Common myeloid progenitor, CD34-positive (primary cell): ENCODE measurements at regions not wholly inside any gene's neighbourhood (a gene's known extent, or its start where the extent isn't known, plus 50 kb on each side); places are given as distances from the start of the nearest gene placed in this dataset.

Experiments used
- CTCF ChIA-PET: fragments of 350-600 bp; sonication (Branson Sonifier 250); formaldehyde crosslinking; loops from one replicate; lab custom pipeline; 2021; ENCODE audit warnings: antibody characterized with exemption; lab: Charles Lee
- POLR2A ChIA-PET: fragments of 350-600 bp; sonication (Branson Sonifier 250); formaldehyde crosslinking; loops from one replicate; lab custom pipeline; 2021; ENCODE audit warnings: antibody characterized with exemption; lab: Charles Lee
- DNase-seq, 3 donors: peaks; one replicate each; pipeline versions ENCODE4 v3.0.0 to v3.0.0-alpha.2; 2013
- H3K27ac ChIP-seq, 2 experiments: 1 replicate in 1 of 2; 2 replicates in 1 of 2; pipeline ENCODE4 v1.7.0; 2013; ENCODE audit warnings: inconsistent platforms in 2 of 2, low read length in 2 of 2, mild to moderate bottlenecking in 2 of 2, low read depth in 1 of 2, moderate library complexity in 1 of 2; ENCODE audit not compliant: severe bottlenecking in 2 of 2, insufficient read depth in 1 of 2, poor library complexity in 1 of 2
- H3K27me3 ChIP-seq, 5 experiments: replicated peaks in 2 of 5; 1 replicate in 3 of 5; 2 replicates in 2 of 5; pipeline versions ENCODE4 v1.6.1 to v1.7.0; 2013; ENCODE audit warnings: low read length in 4 of 5, mild to moderate bottlenecking in 2 of 5, moderate library complexity in 2 of 5, inconsistent platforms in 1 of 5; ENCODE audit not compliant: insufficient read depth in 5 of 5, control insufficient read depth in 4 of 5
- H3K36me3 ChIP-seq, 4 experiments: 1 replicate in 2 of 4; 2 replicates in 2 of 4; pipeline versions ENCODE4 v1.6.1 to v1.7.0; 2013; ENCODE audit warnings: low read length in 3 of 4, control low read depth in 1 of 4, mild to moderate bottlenecking in 1 of 4; ENCODE audit not compliant: control insufficient read depth in 4 of 4, insufficient read depth in 4 of 4
- H3K4me1 ChIP-seq, 4 experiments: 1 replicate in 3 of 4; 2 replicates in 1 of 4; pipeline versions ENCODE4 v1.6.1 to v1.7.1; 2013; ENCODE audit warnings: low read length in 3 of 4, mild to moderate bottlenecking in 3 of 4, control low read depth in 1 of 4, inconsistent platforms in 1 of 4, moderate library complexity in 1 of 4; ENCODE audit not compliant: control insufficient read depth in 4 of 4, insufficient read depth in 4 of 4; ENCODE audit errors: control extremely low read depth in 1 of 4
- H3K4me3 ChIP-seq, 7 experiments: 1 replicate in 4 of 7; 2 replicates in 3 of 7; pipeline versions ENCODE4 v1.5.1 to v1.7.0; 2013; ENCODE audit warnings: mild to moderate bottlenecking in 7 of 7, low read length in 6 of 7, moderate library complexity in 6 of 7, inconsistent platforms in 2 of 7, low read depth in 2 of 7, control low read depth in 1 of 7; ENCODE audit not compliant: insufficient read depth in 4 of 7, control insufficient read depth in 1 of 7; ENCODE audit errors: extremely low read depth in 1 of 7
- H3K9me3 ChIP-seq, 5 experiments: 1 replicate in 4 of 5; 2 replicates in 1 of 5; pipeline versions ENCODE4 v1.6.1 to v1.7.1; 2013; ENCODE audit warnings: low read length in 4 of 5, mild to moderate bottlenecking in 2 of 5, inconsistent platforms in 1 of 5, low read depth in 1 of 5, moderate library complexity in 1 of 5; ENCODE audit not compliant: control insufficient read depth in 4 of 5, insufficient read depth in 2 of 5; ENCODE audit errors: control extremely low read depth in 1 of 5
- WGBS: methylation state at CpG from one replicate; pipeline ENCODE4 v1.1.5; 2013; ENCODE audit not compliant: insufficient coverage; 5-methylcytosine and 5-hydroxymethylcytosine counted together

GRCh38 chr1:82343381-82343780 is 542.6 kb downstream of the ADGRL2 start:
- Histone ChIP-seq H3K36me3 (no peaks in the 10 kb centered on the region), H3K27ac (no peak overlapping the region), H3K4me1 (peaks cover 0 to 4% (median 0%) of the 10 kb centered on the region in 4 experiments), H3K27me3 (no peaks in the 10 kb centered on the region), H3K9me3 (no peaks in the 10 kb centered on the region), H3K4me3 (no peak overlapping the region)
- WGBS: no CpG with 5 or more reads among the region's 2 CpGs
- CTCF ChIA-PET: no interaction called here
- POLR2A ChIA-PET: no interaction called here
- DNase-seq: no peak

DNA sequence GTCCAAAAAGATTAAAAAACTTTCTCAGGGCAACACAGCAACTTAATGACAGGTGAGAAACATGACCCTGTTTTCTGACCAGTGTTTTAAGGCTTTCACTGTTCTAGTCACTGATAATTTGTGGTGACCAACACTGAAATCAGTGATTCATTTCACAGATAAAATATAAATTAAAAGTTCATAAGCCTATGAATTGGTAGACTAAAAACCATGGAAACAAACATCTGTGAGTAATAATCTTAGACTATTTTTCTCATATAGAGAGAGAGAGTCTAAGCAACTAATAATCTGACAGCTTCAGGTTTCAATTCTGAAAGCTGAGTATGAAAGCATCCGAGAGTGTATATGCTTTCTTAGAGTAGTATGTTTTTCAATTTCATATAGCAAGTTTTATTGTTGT is 536.9 kb downstream of the ADGRL2 start:
- Histone ChIP-seq H3K36me3 (no peaks in the 10 kb centered on the region), H3K4me3 (no peak overlapping the region), H3K4me1 (peaks cover 0 to 4% (median 0%) of the 10 kb centered on the region in 4 experiments), H3K27ac (no peak overlapping the region), H3K27me3 (no peaks in the 10 kb centered on the region), H3K9me3 (peaks cover 0 to 3% (median 0%) of the 10 kb centered on the region in 5 experiments)
- CTCF ChIA-PET: no interaction called here
- DNase-seq: no peak
- POLR2A ChIA-PET: no interaction called here
- no CpG with 5 or more reads among the region's 1 CpG for WGBS

GRCh38 chr1:82330330-82330729 is 529.6 kb downstream of the ADGRL2 start:
- no peak overlapping the region for H3K4me3 ChIP-seq
- no peaks in the 10 kb centered on the region for H3K27me3 ChIP-seq
- WGBS: 89% methylated on average over 3 of the region's 3 CpGs
- POLR2A ChIA-PET: no interaction called here
- H3K36me3 ChIP-seq: no peaks in the 10 kb centered on the region
- DNase-seq: no peak
- no peak overlapping the region for H3K27ac ChIP-seq
- CTCF ChIA-PET: no interaction called here
- H3K4me1 ChIP-seq: no peaks in the 10 kb centered on the region
- H3K9me3 ChIP-seq: peaks cover 0 to 5% (median 0%) of the 10 kb centered on the region in 5 experiments

- DNase-seq: no peak
- ChIA-PET POLR2A (no interaction called here), CTCF (no interaction called here)
- Histone ChIP-seq H3K27me3 (no peaks in the 10 kb centered on the region), H3K4me3 (no peak overlapping the region), H3K27ac (no peak overlapping the region), H3K4me1 (no peaks in the 10 kb centered on the region), H3K36me3 (no peaks in the 10 kb centered on the region), H3K9me3 (peaks cover 0 to 5% (median 0%) of the 10 kb centered on the region in 5 experiments)
- WGBS: 100% methylated on average over 4 of the region's 6 CpGs
Measured at GRCh38 chr1:82329226-82329625, 528.5 kb downstream of the ADGRL2 start.

DNA sequence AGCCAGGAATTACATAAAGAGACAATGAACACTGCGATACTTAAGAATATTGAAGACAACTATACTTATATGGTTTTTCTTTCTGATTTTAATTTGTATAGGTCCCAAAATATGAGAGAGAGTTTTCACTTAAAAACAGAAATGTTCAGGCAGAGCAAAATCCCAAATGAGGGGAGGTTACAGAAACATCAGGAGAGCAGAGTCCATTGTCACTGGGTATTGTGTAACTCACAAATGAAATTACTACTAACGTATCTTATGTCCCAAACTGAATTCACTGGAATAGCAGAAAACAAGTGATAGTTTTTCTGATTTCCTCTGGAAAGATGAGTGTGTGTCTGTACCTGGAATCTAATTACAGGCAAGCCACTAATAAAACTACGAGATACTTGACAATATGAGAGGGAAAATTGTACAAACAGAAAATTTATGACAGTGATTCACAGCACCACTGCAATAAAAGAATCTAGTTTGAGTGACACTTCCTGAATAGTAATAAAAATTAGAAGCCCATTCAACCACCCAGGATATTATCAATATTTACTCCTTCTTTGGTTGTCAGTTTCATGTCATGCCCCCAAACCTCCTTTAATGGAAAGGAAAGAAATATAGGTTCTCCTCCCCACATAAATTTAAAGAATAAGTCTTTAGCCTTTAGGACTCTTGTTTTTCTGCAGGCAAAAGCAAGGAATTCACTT is 522.6 kb downstream of the ADGRL2 start:
- ChIA-PET CTCF (no interaction called here), POLR2A (no interaction called here)
- Histone ChIP-seq H3K27me3 (no peaks in the 10 kb centered on the region), H3K9me3 (no peaks in the 10 kb centered on the region), H3K36me3 (no peaks in the 10 kb centered on the region), H3K27ac (no peak overlapping the region), H3K4me3 (no peak overlapping the region), H3K4me1 (no peaks in the 10 kb centered on the region)
- no peak for DNase-seq
- WGBS: no CpG with 5 or more reads among the region's 3 CpGs

- POLR2A ChIA-PET: no interaction called here
- CTCF ChIA-PET: no interaction called here
- no peaks in the 10 kb centered on the region for H3K4me1 ChIP-seq
- H3K27ac ChIP-seq: no peak overlapping the region
- no peak for DNase-seq
- WGBS: 100% methylated on average over 1 of the region's 1 CpG
- H3K4me3 ChIP-seq: no peak overlapping the region
- no peaks in the 10 kb centered on the region for H3K9me3 ChIP-seq
- H3K27me3 ChIP-seq: no peaks in the 10 kb centered on the region
- H3K36me3 ChIP-seq: no peaks in the 10 kb centered on the region
Measured at GRCh38 chr1:82321794-82322193, 521.1 kb downstream of the ADGRL2 start.

- ChIA-PET POLR2A (no interaction called here), CTCF (no interaction called here)
- Histone ChIP-seq H3K4me3 (no peak overlapping the region), H3K9me3 (no peaks in the 10 kb centered on the region), H3K27ac (no peak overlapping the region), H3K4me1 (no peaks in the 10 kb centered on the region), H3K27me3 (no peaks in the 10 kb centered on the region), H3K36me3 (no peaks in the 10 kb centered on the region)
- DNase-seq: no peak
Measured at GRCh38 chr1:82319546-82319945, 518.8 kb downstream of the ADGRL2 start.
